HCT116 (cell line): ENCODE measurements at regions not wholly inside any gene's neighbourhood (a gene's known extent, or its start where the extent isn't known, plus 50 kb on each side); places are given as distances from the start of the nearest gene placed in this dataset.
"Not testable (repeated sequence)": the region's sequence is repeated elsewhere in the genome, so short reads cannot be mapped to it uniquely, and the experiment has no call there.

Experiments
- ATAC-seq: fragments of 200-7000 bp; cut with Tn5 transposase; 2 replicates; pipeline ENCODE4 v1.9.1; 2020; ENCODE audit warnings: mild to moderate bottlenecking, moderate library complexity
- BruUV-seq: library from RNA; stranded (reverse); fragments of 400-500 nt; replicated peaks from 2 replicates; lab custom pipeline; 2021; lab: Mats Ljungman, UMichigan
- CTCF ChIA-PET: fragments of 300-600 bp; sonication (Branson Sonifier 250); formaldehyde crosslinking; loops from one replicate; lab custom pipeline; 2021; ENCODE audit warnings: antibody characterized with exemption; lab: Charles Lee
- POLR2A ChIA-PET: fragments of 300-600, 350-600 bp; sonication (Branson Sonifier 250); formaldehyde crosslinking; loops from one replicate; lab custom pipeline; 2021; ENCODE audit warnings: antibody characterized with exemption; lab: Charles Lee
- RAD21 ChIA-PET, 2 experiments: fragments of 300-600 bp; sonication (Branson Sonifier 250); formaldehyde crosslinking; loops; one replicate each; lab custom pipeline; 2023; ENCODE audit warnings: low total read pairs in 2 of 2; ENCODE audit not compliant: uncharacterized antibody in 2 of 2, unreplicated experiment in 2 of 2, low non-redundant PET in 1 of 2; lab: Charles Lee
- DNase-seq: peaks from one replicate; pipeline ENCODE4 v3.0.0-alpha.2; 2010; ENCODE audit warnings: low read depth, low spot score
- H2AFZ ChIP-seq: fragments of 200-600 bp; shearing (Covaris generic), sonication (generic); 2 replicates; pipeline ENCODE4 v1.6.1; 2017; ENCODE audit warnings: low read depth, mixed run types, mixed read lengths, antibody characterized with exemption, low read length; ENCODE audit not compliant: poor library complexity, severe bottlenecking
- H3K27ac ChIP-seq: 2 replicates; pipeline ENCODE4 v1.5.1; 2012; ENCODE audit warnings: low read depth, low read length
- H3K27me3 ChIP-seq: fragments of 200-600 bp; sonication (generic); 2 replicates; pipeline ENCODE4 v1.6.1; 2016; ENCODE audit warnings: mixed run types, low read length, mixed read lengths; ENCODE audit not compliant: insufficient read depth
- H3K36me3 ChIP-seq, 2 experiments: fragments of 200-500 bp in 1 of 2; fragments of 200-600 bp in 1 of 2; sonication (Bioruptor generic) in 1 of 2; sonication (generic) in 1 of 2; 2 replicates each; pipeline versions ENCODE4 v1.5.1 to v1.6.1; 2014 to 2016; ENCODE audit warnings: low read length in 2 of 2, inconsistent platforms in 1 of 2, mixed read lengths in 1 of 2, mixed run types in 1 of 2; ENCODE audit not compliant: insufficient read depth in 2 of 2, control insufficient read depth in 1 of 2
- H3K4me1 ChIP-seq, 2 experiments: fragments of 200-600 bp in 1 of 2; sonication (generic) in 1 of 2; 2 replicates each; pipeline versions ENCODE4 v1.5.1 to v1.6.1; 2012 to 2017; ENCODE audit warnings: low read length in 2 of 2, inconsistent platforms in 1 of 2, mild to moderate bottlenecking in 1 of 2, mixed read lengths in 1 of 2, mixed run types in 1 of 2, moderate library complexity in 1 of 2; ENCODE audit not compliant: insufficient read depth in 2 of 2, control insufficient read depth in 1 of 2
- H3K4me2 ChIP-seq: fragments of 200-600 bp; sonication (generic); 2 replicates; pipeline ENCODE4 v1.6.1; 2017; ENCODE audit warnings: mixed run types, low read length, mixed read lengths
- H3K4me3 ChIP-seq, 2 experiments: fragments of 200-600 bp in 1 of 2; sonication (generic) in 1 of 2; replicated peaks in 1 of 2; 2 replicates each; pipeline ENCODE4 v1.5.1; 2011 to 2016; ENCODE audit warnings: low read length in 2 of 2, control low read depth in 1 of 2, low read depth in 1 of 2, mild to moderate bottlenecking in 1 of 2, mixed read lengths in 1 of 2, mixed run types in 1 of 2
- H3K79me2 ChIP-seq: fragments of 200-600 bp; sonication (generic); 2 replicates; pipeline ENCODE4 v1.6.1; 2017; ENCODE audit warnings: mild to moderate bottlenecking, mixed run types, low read length, moderate library complexity, mixed read lengths; ENCODE audit not compliant: insufficient read depth
- H3K9ac ChIP-seq: fragments of 200-600 bp; sonication (generic); 2 replicates; pipeline ENCODE4 v1.6.1; 2016; ENCODE audit warnings: low read length, mixed read lengths
- H3K9me2 ChIP-seq: fragments of 200-600 bp; sonication (generic), shearing (Covaris generic); 2 replicates; pipeline ENCODE4 v1.6.1; 2017; ENCODE audit warnings: mixed run types, mild to moderate bottlenecking, moderate library complexity; ENCODE audit not compliant: insufficient read depth
- H3K9me3 ChIP-seq, 2 experiments: fragments of 200-500 bp in 1 of 2; fragments of 200-600 bp in 1 of 2; sonication (Bioruptor generic) in 1 of 2; sonication (generic) in 1 of 2; 2 replicates each; pipeline ENCODE4 v1.6.1; 2014 to 2017; ENCODE audit warnings: low read length in 2 of 2, mixed read lengths in 2 of 2, inconsistent platforms in 1 of 2, low read depth in 1 of 2, mild to moderate bottlenecking in 1 of 2, mixed run types in 1 of 2, moderate library complexity in 1 of 2; ENCODE audit not compliant: control insufficient read depth in 1 of 2, insufficient read depth in 1 of 2
- H4K20me1 ChIP-seq: fragments of 200-600 bp; sonication (generic), shearing (Covaris generic); 2 replicates; pipeline ENCODE4 v1.6.1; 2017; ENCODE audit warnings: mixed run types, mild to moderate bottlenecking, moderate library complexity; ENCODE audit not compliant: insufficient read depth
- ATF3 ChIP-seq: IDR thresholded peaks from 2 replicates; pipeline ENCODE4 v1.6.1; 2012
- CBX3 ChIP-seq: IDR thresholded peaks from 2 replicates; pipeline ENCODE4 v1.6.1; 2012; ENCODE audit warnings: low read depth
- CEBPB ChIP-seq: IDR thresholded peaks from 2 replicates; pipeline ENCODE4 v1.6.1; 2012; ENCODE audit warnings: low read depth
- CTCF ChIP-seq, 3 experiments: fragments of 200-600 bp in 1 of 3; sonication (generic) in 1 of 3; IDR thresholded peaks in 2 of 3; conservative IDR thresholded peaks in 1 of 3; 2 replicates each; pipeline ENCODE4 v1.5.1; 2012 to 2017; ENCODE audit warnings: low read depth in 2 of 3, low read length in 2 of 3, antibody characterized with exemption in 1 of 3, borderline replicate concordance in 1 of 3, control low read depth in 1 of 3, mild to moderate bottlenecking in 1 of 3, mixed read lengths in 1 of 3, mixed run types in 1 of 3, moderate library complexity in 1 of 3; ENCODE audit not compliant: insufficient read depth in 1 of 3
- EGR1 ChIP-seq: IDR thresholded peaks from 2 replicates; pipeline ENCODE4 v1.6.1; 2012; ENCODE audit warnings: low read depth
- ELF1 ChIP-seq: IDR thresholded peaks from 2 replicates; pipeline ENCODE4 v1.6.1; 2012; ENCODE audit warnings: low read depth, borderline replicate concordance
- FOSL1 ChIP-seq: IDR thresholded peaks from 2 replicates; pipeline ENCODE4 v1.6.1; 2012; ENCODE audit warnings: low read depth
- MAX ChIP-seq: IDR thresholded peaks from 2 replicates; pipeline ENCODE4 v1.6.1; 2012
- RAD21 ChIP-seq: IDR thresholded peaks from 2 replicates; pipeline ENCODE4 v1.6.1; 2012; ENCODE audit warnings: low read depth, mild to moderate bottlenecking
- REST ChIP-seq: IDR thresholded peaks from 2 replicates; pipeline ENCODE4 v1.6.1; 2012; ENCODE audit warnings: low read depth
- TCF7L2 ChIP-seq: IDR thresholded peaks from 2 replicates; pipeline ENCODE4 v1.7.0; 2011; ENCODE audit warnings: borderline replicate concordance, inconsistent platforms; ENCODE audit not compliant: insufficient read depth, insufficient read length; ENCODE audit errors: extremely low read depth
- YY1 ChIP-seq: IDR thresholded peaks from 2 replicates; pipeline ENCODE4 v1.6.1; 2011; ENCODE audit warnings: low read length, low read depth, moderate library complexity, mild to moderate bottlenecking; ENCODE audit not compliant: insufficient replicate concordance; ENCODE audit errors: extremely low read depth
- intact Hi-C: fragments of 100-400 bp; cut with micrococcal nuclease; formaldehyde crosslinking; loops from 2 replicates; pipeline ENCODE4 v1.10.0; 2022

GRCh38 chr4:120207021-120207420, 140.4 kb upstream of the MAD2L1 start (continued):
- no peak for TF ChIP-seq REST
- TF ChIP-seq CEBPB = no peak

GRCh38 chr4:120202222-120202621, 135.6 kb upstream of the MAD2L1 start:
- DNase-seq (no peak), ATAC-seq (no peak)
- no peaks in the 10 kb centered on the region for H3K9me2 ChIP-seq
- ChIA-PET POLR2A (no interaction called here), CTCF (no interaction called here), RAD21 (no interaction called here)
- H3K4me1 ChIP-seq = no peaks in the 10 kb centered on the region
- intact Hi-C loops = no loop called here
- H4K20me1 ChIP-seq = no peaks in the 10 kb centered on the region
- H3K4me3 ChIP-seq = no peak overlapping the region
- no peak overlapping the region for H2AFZ ChIP-seq
- no peak overlapping the region for H3K9ac ChIP-seq
- H3K4me2 ChIP-seq = no peak overlapping the region
- H3K27ac ChIP-seq = no peak overlapping the region
- H3K27me3 ChIP-seq = no peaks in the 10 kb centered on the region
- no TSS peak for BruUV-seq
- no peaks in the 10 kb centered on the region for H3K36me3 ChIP-seq
- no peaks in the 10 kb centered on the region for H3K9me3 ChIP-seq
- TF ChIP-seq FOSL1 (no peak), YY1 (no peak), EGR1 (no peak), CTCF (IDR thresholded peaks at IDR 0.05 in 2 of 3, conservative IDR thresholded peaks at IDR 0.05 in 1 of 3; ENCODE audit: borderline replicate concordance in 1 of 3, insufficient read depth in 1 of 3, low read depth in 2 of 3, low read length in 2 of 3) (no peak), ATF3 (no peak), TCF7L2 (no peak), ELF1 (no peak), MAX (no peak), RAD21 (no peak), CEBPB (no peak), CBX3 (no peak)
- no peaks in the 10 kb centered on the region for H3K79me2 ChIP-seq

- RAD21 ChIA-PET, H3K4me3 ChIP-seq, H2AFZ ChIP-seq, POLR2A ChIA-PET, H3K4me1 ChIP-seq, CTCF ChIA-PET, H3K9me3 ChIP-seq, H3K4me2 ChIP-seq, H3K79me2 ChIP-seq, H3K27me3 ChIP-seq, H4K20me1 ChIP-seq, intact Hi-C loops, H3K9me2 ChIP-seq, DNase-seq, H3K9ac ChIP-seq, H3K36me3 ChIP-seq, BruUV-seq, ATAC-seq, H3K27ac ChIP-seq: not testable (repeated sequence)
Measured at GRCh38 chr4:120200573-120201110, 134.0 kb upstream of the MAD2L1 start.
